B cell (primary cell): ENCODE measurements at regions not wholly inside any gene's neighbourhood (a gene's known extent, or its start where the extent isn't known, plus 50 kb on each side); places are given as distances from the start of the nearest gene placed in this dataset.

ENCODE experiments used
- ATAC-seq: fragments of 200-7000 bp; cut with Tn5 transposase; one replicate; pipeline ENCODE4 v1.10.0; 2021; ENCODE audit warnings: low read depth, mild to moderate bottlenecking, moderate number of reproducible peaks, moderate library complexity
- CTCF ChIA-PET: fragments of 350-600 bp; sonication (Branson Sonifier 250); formaldehyde crosslinking; loops from one replicate; lab custom pipeline; 2021; ENCODE audit warnings: antibody characterized with exemption, inconsistent platforms; lab: Charles Lee
- POLR2A ChIA-PET: fragments of 350-600 bp; sonication (Branson Sonifier 250); formaldehyde crosslinking; loops from one replicate; lab custom pipeline; 2021; ENCODE audit warnings: antibody characterized with exemption; lab: Charles Lee
- DNase-seq: peaks from one replicate; pipeline ENCODE4 v3.0.0; 2013
- H2AFZ ChIP-seq: 2 replicates; pipeline ENCODE4 v1.6.1; 2012; ENCODE audit warnings: mild to moderate bottlenecking, low read depth, low read length; ENCODE audit not compliant: insufficient read depth, poor library complexity, severe bottlenecking
- H3K27ac ChIP-seq, 2 donors: 1 replicate in 1 of 2; 2 replicates in 1 of 2; pipeline ENCODE4 v1.5.1; 2012 to 2013; ENCODE audit warnings: low read length in 2 of 2, mild to moderate bottlenecking in 2 of 2, moderate library complexity in 1 of 2
- H3K27me3 ChIP-seq, 4 experiments: fragments of 200-600 bp in 1 of 4; sonication (generic) in 1 of 4; replicated peaks in 1 of 4; 1 replicate in 2 of 4; 2 replicates in 2 of 4; pipeline versions ENCODE4 v1.6.1 to v1.7.0; 2013 to 2016; ENCODE audit warnings: low read length in 3 of 4, mild to moderate bottlenecking in 2 of 4, mixed read lengths in 1 of 4, moderate library complexity in 1 of 4; ENCODE audit not compliant: insufficient read depth in 4 of 4, control insufficient read depth in 3 of 4; ENCODE audit errors: control extremely low read depth in 1 of 4
- H3K36me3 ChIP-seq, 2 experiments: replicated peaks in 1 of 2; 1 replicate in 1 of 2; 2 replicates in 1 of 2; pipeline versions ENCODE4 v1.6.1 to v1.7.1; 2013; ENCODE audit warnings: low read length in 1 of 2; ENCODE audit not compliant: insufficient read depth in 2 of 2, control insufficient read depth in 1 of 2; ENCODE audit errors: control extremely low read depth in 1 of 2, extremely low read depth in 1 of 2
- H3K4me1 ChIP-seq, 2 donors: fragments of 200-600 bp in 1 of 2; sonication (generic) in 1 of 2; 1 replicate in 1 of 2; 2 replicates in 1 of 2; pipeline versions ENCODE4 v1.5.1 to v1.6.1; 2013 to 2017; ENCODE audit warnings: low read length in 2 of 2; ENCODE audit not compliant: control insufficient read depth in 2 of 2, insufficient read depth in 2 of 2
- H3K4me2 ChIP-seq: replicated peaks from 2 replicates; pipeline ENCODE3; 2012; ENCODE audit warnings: mild to moderate bottlenecking, low read depth, low read length; ENCODE audit not compliant: poor library complexity, severe bottlenecking
- H3K4me3 ChIP-seq, 5 experiments: fragments of 200-600 bp in 1 of 5; sonication (generic) in 1 of 5; 1 replicate in 3 of 5; 2 replicates in 2 of 5; pipeline versions ENCODE4 v1.5.1 to v1.7.0; 2011 to 2016; ENCODE audit warnings: low read length in 4 of 5, mild to moderate bottlenecking in 4 of 5, low read depth in 2 of 5, control low read depth in 1 of 5, moderate library complexity in 1 of 5; ENCODE audit not compliant: insufficient read depth in 1 of 5; ENCODE audit errors: control extremely low read depth in 1 of 5, extremely low read depth in 1 of 5
- H3K79me2 ChIP-seq: fragments of 200-600 bp; sonication (generic); one replicate; pipeline ENCODE4 v1.6.0; 2016; ENCODE audit warnings: low read length; ENCODE audit not compliant: control insufficient read depth, insufficient read depth
- H3K9ac ChIP-seq: fragments of 200-600 bp; sonication (generic); 2 replicates; pipeline ENCODE4 v1.6.1; 2017; ENCODE audit warnings: mild to moderate bottlenecking, low read length, moderate library complexity
- H3K9me3 ChIP-seq, 3 donors: one replicate each; pipeline versions ENCODE4 v1.6.1 to v1.7.1; 2013; ENCODE audit warnings: low read length in 2 of 3; ENCODE audit not compliant: control insufficient read depth in 2 of 3, insufficient read depth in 1 of 3; ENCODE audit errors: control extremely low read depth in 1 of 3
- H4K20me1 ChIP-seq: 2 replicates; pipeline ENCODE4 v1.6.0; 2012; ENCODE audit warnings: mild to moderate bottlenecking, low read length; ENCODE audit not compliant: insufficient read depth, control insufficient read depth, poor library complexity, severe bottlenecking
- H3K27ac Mint-ChIP-seq: one replicate; pipeline ENCODE4 v1.8.0; 2021; ENCODE audit warnings: mixed read lengths
- H3K27me3 Mint-ChIP-seq: one replicate; pipeline ENCODE4 v1.8.0; 2021; ENCODE audit warnings: mixed read lengths
- H3K4me1 Mint-ChIP-seq: one replicate; pipeline ENCODE4 v1.8.0; 2021; ENCODE audit warnings: mixed read lengths
- H3K4me3 Mint-ChIP-seq: one replicate; pipeline ENCODE4 v1.8.0; 2021; ENCODE audit warnings: mixed read lengths
- H3K9me3 Mint-ChIP-seq: one replicate; pipeline ENCODE4 v1.8.0; 2022; ENCODE audit warnings: mixed read lengths; ENCODE audit not compliant: insufficient read depth
- CTCF ChIP-seq: fragments of 200-600 bp; IDR thresholded peaks from one replicate; pipeline ENCODE4 v1.8.0; 2022; ENCODE audit warnings: antibody characterized with exemption, mild to moderate bottlenecking
- EZH2 ChIP-seq: IDR thresholded peaks from 2 replicates; pipeline ENCODE4 v1.6.1; 2012; ENCODE audit warnings: borderline replicate concordance, low read depth, mild to moderate bottlenecking, moderate library complexity, low read length; ENCODE audit not compliant: insufficient read depth, poor library complexity, severe bottlenecking
- WGBS: methylation state at CpG from one replicate; pipeline ENCODE4 v1.1.5; 2013; ENCODE audit warnings: missing lambda C conversion rate; ENCODE audit not compliant: insufficient coverage; 5-methylcytosine and 5-hydroxymethylcytosine counted together
- intact Hi-C: fragments of 100-400 bp; cut with micrococcal nuclease; formaldehyde crosslinking; loops from one replicate; pipeline ENCODE4 v1.10.0; 2022

- H3K27me3 ChIP-seq: no peaks in the 10 kb centered on the region
- H3K27ac ChIP-seq: no peak overlapping the region
- H3K79me2 ChIP-seq: no peaks in the 10 kb centered on the region
- ChIA-PET POLR2A (interaction anchor here (0.6 kb wide), 1 partner anchor 1146 kb away, joined by 3 read pairs; no protein-coding TSS in a partner anchor), CTCF (no interaction called here)
- H4K20me1 ChIP-seq: no peaks in the 10 kb centered on the region
- TF ChIP-seq CTCF (no peak), EZH2 (no peak)
- no peak overlapping the region for H3K9ac ChIP-seq
- Mint-ChIP-seq H3K27ac (no peak overlapping the region), H3K4me3 (no peak overlapping the region), H3K27me3 (peaks cover 12% of the 10 kb centered on the region), H3K4me1 (no peaks in the 10 kb centered on the region), H3K9me3 (no peaks in the 10 kb centered on the region)
- no peak for DNase-seq
- 71% methylated on average over 1 of the region's 5 CpGs for WGBS
- H2AFZ ChIP-seq: no peak overlapping the region
- H3K4me1 ChIP-seq: no peaks in the 10 kb centered on the region
- intact Hi-C loops: no loop called here
- H3K4me3 ChIP-seq: no peak overlapping the region
- H3K36me3 ChIP-seq: no peaks in the 10 kb centered on the region
- no peak overlapping the region for H3K4me2 ChIP-seq
- ATAC-seq: no peak
- peaks cover 0 to 4% (median 0%) of the 10 kb centered on the region in 3 donors for H3K9me3 ChIP-seq
Measured at GRCh38 chr5:126100767-126101166, 322.4 kb upstream of the GRAMD2B start.

- DNase-seq (no peak), ATAC-seq (no peak)
- Mint-ChIP-seq H3K4me3 (no peak overlapping the region), H3K4me1 (no peaks in the 10 kb centered on the region), H3K27me3 (peaks cover 12% of the 10 kb centered on the region), H3K27ac (no peak overlapping the region), H3K9me3 (no peaks in the 10 kb centered on the region)
- no peak overlapping the region for H3K4me2 ChIP-seq
- H3K36me3 ChIP-seq: no peaks in the 10 kb centered on the region
- H3K4me3 ChIP-seq: no peak overlapping the region
- no peak overlapping the region for H2AFZ ChIP-seq
- peaks cover 0 to 4% (median 0%) of the 10 kb centered on the region in 3 donors for H3K9me3 ChIP-seq
- H3K79me2 ChIP-seq: no peaks in the 10 kb centered on the region
- no peaks in the 10 kb centered on the region for H3K4me1 ChIP-seq
- no peak overlapping the region for H3K9ac ChIP-seq
- no peaks in the 10 kb centered on the region for H4K20me1 ChIP-seq
- 85% methylated on average over 2 of the region's 4 CpGs for WGBS
- no peak overlapping the region for H3K27ac ChIP-seq
- ChIA-PET CTCF (no interaction called here), POLR2A (no interaction called here)
- no peaks in the 10 kb centered on the region for H3K27me3 ChIP-seq
- intact Hi-C loops: no loop called here
- no peak for TF ChIP-seq EZH2
- TF ChIP-seq CTCF: no peak
Measured at GRCh38 chr5:126101901-126102300, 321.3 kb upstream of the GRAMD2B start.
